ENCODE measurements at regions not wholly inside any gene's neighbourhood (a gene's known extent, or its start where the extent isn't known, plus 50 kb on each side); places are given as distances from the start of the nearest gene placed in this dataset.

DNA sequence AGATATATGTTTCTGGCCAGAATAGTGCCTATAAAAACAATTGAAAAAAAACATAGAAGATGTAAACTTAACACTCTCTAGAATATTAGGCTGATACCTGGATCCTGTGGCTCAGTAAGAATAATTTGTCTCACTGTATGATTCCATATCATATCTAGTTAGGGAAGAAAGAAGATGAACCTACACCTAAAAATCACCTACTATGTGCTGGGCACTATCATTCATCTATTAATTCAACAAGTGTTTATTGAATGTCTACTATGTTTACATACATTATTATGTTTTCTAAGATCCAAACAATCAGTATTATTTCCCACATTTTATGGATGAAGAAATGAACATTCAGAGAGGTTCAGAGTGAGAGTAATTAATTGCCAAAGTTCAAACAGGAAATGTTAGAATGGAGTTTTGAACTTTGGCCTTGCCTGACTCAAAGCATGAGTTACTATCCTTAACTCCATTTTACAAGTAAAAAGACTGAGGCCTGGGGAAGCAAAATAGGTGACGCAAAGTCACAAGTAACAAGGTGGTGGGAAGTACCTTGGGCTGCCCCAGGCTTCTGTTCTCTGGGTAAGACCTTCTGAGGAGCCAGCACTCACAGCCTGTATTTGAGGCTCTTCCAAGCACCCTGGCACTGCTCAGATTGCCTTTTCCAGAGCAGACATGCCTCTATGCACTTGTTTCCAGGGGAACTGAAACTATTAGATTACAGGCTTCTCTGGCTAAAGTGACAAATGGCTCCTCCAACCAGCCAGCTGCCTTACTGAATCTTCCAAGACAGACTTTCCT, 111.1 kb upstream of the ACSL4 start:
- TF ChIP-seq CTCF (IDR thresholded peaks at IDR 0.05), result no peak
- Histone ChIP-seq H3K27ac (peak overlapping the region in 1 of 2 donors; percentile 53), H3K27me3 (replicated peaks; ENCODE audit: insufficient read depth) (no peaks in the 10 kb centered on the region), H3K9me3 (no peaks in the 10 kb centered on the region), H3K4me1 (ENCODE audit: control insufficient read depth in 1 of 2, low read depth in 2 of 2) (peaks cover 0 to 20% of the 10 kb centered on the region in 2 donors), H3K4me3 (no peak overlapping the region), H3K36me3 (no peaks in the 10 kb centered on the region)
- no peak for ATAC-seq (ENCODE audit: insufficient number of reproducible peaks, low FRiP score, low read depth)
- DNase-seq (ENCODE audit: low spot score), result no peak

DNA sequence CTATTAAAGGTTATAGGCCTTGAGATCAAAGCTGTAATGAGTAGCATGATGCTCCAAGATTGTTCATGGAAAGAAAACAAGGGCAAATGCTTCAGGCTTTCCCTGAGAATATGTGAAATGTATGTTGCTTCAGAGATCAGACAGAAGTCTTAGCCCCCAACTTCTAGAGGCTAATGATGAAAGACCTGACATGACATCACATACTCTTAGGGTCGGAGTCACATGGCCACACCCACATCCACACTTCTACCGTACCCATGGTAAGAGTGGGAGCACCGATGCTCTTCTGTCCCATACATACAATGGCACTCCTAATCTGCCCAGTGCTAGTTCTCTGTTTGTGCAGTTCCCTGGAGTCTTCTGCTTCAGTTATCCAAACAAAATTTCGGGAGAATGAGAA, 111.9 kb upstream of the ACSL4 start:
- TF ChIP-seq CTCF (IDR thresholded peaks at IDR 0.05), result no peak
- Histone ChIP-seq H3K27me3 (replicated peaks; ENCODE audit: insufficient read depth) (no peaks in the 10 kb centered on the region), H3K9me3 (no peaks in the 10 kb centered on the region), H3K27ac (peak overlapping the region in 1 of 2 donors; percentile 53), H3K36me3 (no peaks in the 10 kb centered on the region), H3K4me3 (no peak overlapping the region), H3K4me1 (ENCODE audit: control insufficient read depth in 1 of 2, low read depth in 2 of 2) (peaks cover 0 to 22% of the 10 kb centered on the region in 2 donors)
- no peak for ATAC-seq (ENCODE audit: insufficient number of reproducible peaks, low FRiP score, low read depth)
- no peak for DNase-seq (ENCODE audit: low spot score)

GRCh38 chrX:109845996-109846395, 112.9 kb upstream of the ACSL4 start:
- no peak for ATAC-seq (ENCODE audit: insufficient number of reproducible peaks, low FRiP score, low read depth)
- Histone ChIP-seq H3K4me1 (ENCODE audit: control insufficient read depth in 1 of 2, low read depth in 2 of 2) (peaks cover 0 to 17% of the 10 kb centered on the region in 2 donors), H3K27me3 (replicated peaks; ENCODE audit: insufficient read depth) (no peaks in the 10 kb centered on the region), H3K27ac (no peak overlapping the region), H3K9me3 (no peaks in the 10 kb centered on the region), H3K36me3 (no peaks in the 10 kb centered on the region), H3K4me3 (no peak overlapping the region)
- no peak for DNase-seq (ENCODE audit: low spot score)
- no peak for TF ChIP-seq CTCF (IDR thresholded peaks at IDR 0.05)

- H3K4me3 ChIP-seq, result no peak overlapping the region
- H3K27me3 ChIP-seq (replicated peaks; ENCODE audit: insufficient read depth), result no peaks in the 10 kb centered on the region
- H3K4me1 ChIP-seq (ENCODE audit: control insufficient read depth in 1 of 2, low read depth in 2 of 2), result peaks cover 0 to 17% of the 10 kb centered on the region in 2 donors
- no peaks in the 10 kb centered on the region for H3K9me3 ChIP-seq
- H3K36me3 ChIP-seq, result no peaks in the 10 kb centered on the region
- ATAC-seq (ENCODE audit: insufficient number of reproducible peaks, low FRiP score, low read depth) (peak; percentile 79), DNase-seq (ENCODE audit: low spot score) (no peak)
- no peak for TF ChIP-seq CTCF (IDR thresholded peaks at IDR 0.05)
- H3K27ac ChIP-seq, result no peak overlapping the region
Observed at GRCh38 chrX:109847257-109848187, 114.5 kb upstream of the ACSL4 start.

- DNase-seq (ENCODE audit: low spot score) (no peak), ATAC-seq (ENCODE audit: insufficient number of reproducible peaks, low FRiP score, low read depth) (no peak)
- peak overlapping the region in 1 of 2 donors; percentile 21 for H3K27ac ChIP-seq
Observed at GRCh38 chrX:109848461-109849050, 115.5 kb upstream of the ACSL4 start.

More at GRCh38 chrX:109848461-109849050, 115.5 kb upstream of the ACSL4 start:
- Histone ChIP-seq H3K9me3 (no peaks in the 10 kb centered on the region), H3K4me3 (no peak overlapping the region), H3K36me3 (no peaks in the 10 kb centered on the region), H3K27me3 (replicated peaks; ENCODE audit: insufficient read depth) (no peaks in the 10 kb centered on the region), H3K4me1 (ENCODE audit: control insufficient read depth in 1 of 2, low read depth in 2 of 2) (peaks cover 0 to 17% of the 10 kb centered on the region in 2 donors)
- TF ChIP-seq CTCF (IDR thresholded peaks at IDR 0.05), result no peak

Data from thoracic aorta (tissue), 2 donors.